ENCODE measurements at regions not wholly inside any gene's neighbourhood (a gene's known extent, or its start where the extent isn't known, plus 50 kb on each side); places are given as distances from the start of the nearest gene placed in this dataset.

GRCh38 chr5:123811831-123812230, 299.9 kb downstream of the CSNK1G3 start:
- TF ChIP-seq, protein P1, sequence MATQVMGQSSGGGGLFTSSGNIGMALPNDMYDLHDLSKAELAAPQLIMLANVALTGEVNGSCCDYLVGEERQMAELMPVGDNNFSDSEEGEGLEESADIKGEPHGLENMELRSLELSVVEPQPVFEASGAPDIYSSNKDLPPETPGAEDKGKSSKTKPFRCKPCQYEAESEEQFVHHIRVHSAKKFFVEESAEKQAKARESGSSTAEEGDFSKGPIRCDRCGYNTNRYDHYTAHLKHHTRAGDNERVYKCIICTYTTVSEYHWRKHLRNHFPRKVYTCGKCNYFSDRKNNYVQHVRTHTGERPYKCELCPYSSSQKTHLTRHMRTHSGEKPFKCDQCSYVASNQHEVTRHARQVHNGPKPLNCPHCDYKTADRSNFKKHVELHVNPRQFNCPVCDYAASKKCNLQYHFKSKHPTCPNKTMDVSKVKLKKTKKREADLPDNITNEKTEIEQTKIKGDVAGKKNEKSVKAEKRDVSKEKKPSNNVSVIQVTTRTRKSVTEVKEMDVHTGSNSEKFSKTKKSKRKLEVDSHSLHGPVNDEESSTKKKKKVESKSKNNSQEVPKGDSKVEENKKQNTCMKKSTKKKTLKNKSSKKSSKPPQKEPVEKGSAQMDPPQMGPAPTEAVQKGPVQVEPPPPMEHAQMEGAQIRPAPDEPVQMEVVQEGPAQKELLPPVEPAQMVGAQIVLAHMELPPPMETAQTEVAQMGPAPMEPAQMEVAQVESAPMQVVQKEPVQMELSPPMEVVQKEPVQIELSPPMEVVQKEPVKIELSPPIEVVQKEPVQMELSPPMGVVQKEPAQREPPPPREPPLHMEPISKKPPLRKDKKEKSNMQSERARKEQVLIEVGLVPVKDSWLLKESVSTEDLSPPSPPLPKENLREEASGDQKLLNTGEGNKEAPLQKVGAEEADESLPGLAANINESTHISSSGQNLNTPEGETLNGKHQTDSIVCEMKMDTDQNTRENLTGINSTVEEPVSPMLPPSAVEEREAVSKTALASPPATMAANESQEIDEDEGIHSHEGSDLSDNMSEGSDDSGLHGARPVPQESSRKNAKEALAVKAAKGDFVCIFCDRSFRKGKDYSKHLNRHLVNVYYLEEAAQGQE (IDR thresholded peaks at IDR 0.05; ENCODE audit: low read depth, low read length): no peak
- no peak for TF ChIP-seq POLR2AphosphoS5 (IDR thresholded peaks at IDR 0.05; ENCODE audit: low read depth, low read length)
- no peak for TF ChIP-seq FOXJ3 (CRISPR knock-in tag; IDR thresholded peaks at IDR 0.05)
- TF ChIP-seq, protein P2, sequence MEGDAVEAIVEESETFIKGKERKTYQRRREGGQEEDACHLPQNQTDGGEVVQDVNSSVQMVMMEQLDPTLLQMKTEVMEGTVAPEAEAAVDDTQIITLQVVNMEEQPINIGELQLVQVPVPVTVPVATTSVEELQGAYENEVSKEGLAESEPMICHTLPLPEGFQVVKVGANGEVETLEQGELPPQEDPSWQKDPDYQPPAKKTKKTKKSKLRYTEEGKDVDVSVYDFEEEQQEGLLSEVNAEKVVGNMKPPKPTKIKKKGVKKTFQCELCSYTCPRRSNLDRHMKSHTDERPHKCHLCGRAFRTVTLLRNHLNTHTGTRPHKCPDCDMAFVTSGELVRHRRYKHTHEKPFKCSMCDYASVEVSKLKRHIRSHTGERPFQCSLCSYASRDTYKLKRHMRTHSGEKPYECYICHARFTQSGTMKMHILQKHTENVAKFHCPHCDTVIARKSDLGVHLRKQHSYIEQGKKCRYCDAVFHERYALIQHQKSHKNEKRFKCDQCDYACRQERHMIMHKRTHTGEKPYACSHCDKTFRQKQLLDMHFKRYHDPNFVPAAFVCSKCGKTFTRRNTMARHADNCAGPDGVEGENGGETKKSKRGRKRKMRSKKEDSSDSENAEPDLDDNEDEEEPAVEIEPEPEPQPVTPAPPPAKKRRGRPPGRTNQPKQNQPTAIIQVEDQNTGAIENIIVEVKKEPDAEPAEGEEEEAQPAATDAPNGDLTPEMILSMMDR (IDR thresholded peaks at IDR 0.05): no peak
- no peak for TF ChIP-seq EP300 (IDR thresholded peaks at IDR 0.05; ENCODE audit: borderline replicate concordance in 1 of 2, low read depth in 1 of 2, low read length in 1 of 2)
- no peak for TF ChIP-seq MEF2A (IDR thresholded peaks at IDR 0.05; ENCODE audit: borderline replicate concordance, low read depth)

All from SK-N-SH (cell line).